GM06990 (cell line): ENCODE measurements at regions not wholly inside any gene's neighbourhood (a gene's known extent, or its start where the extent isn't known, plus 50 kb on each side); places are given as distances from the start of the nearest gene placed in this dataset.

Experiments
- DNase-seq: peaks from one replicate; pipeline ENCODE4 v3.0.0-alpha.2; 2011; ENCODE audit not compliant: insufficient read length; ENCODE audit errors: extremely low read depth
- H3K27me3 ChIP-seq: replicated peaks from 2 replicates; pipeline ENCODE4 v1.6.0; 2011; ENCODE audit warnings: low read length; ENCODE audit not compliant: control insufficient read depth, insufficient read depth
- H3K36me3 ChIP-seq: 2 replicates; pipeline ENCODE4 v1.5.1; 2011; ENCODE audit warnings: low read length; ENCODE audit not compliant: control insufficient read depth, insufficient read depth
- H3K4me3 ChIP-seq: replicated peaks from 2 replicates; pipeline ENCODE4 v1.5.1; 2011; ENCODE audit warnings: low read depth, mild to moderate bottlenecking, control low read depth, low read length
- CTCF ChIP-seq: IDR thresholded peaks from 2 replicates; pipeline ENCODE4 v1.5.1; 2011; ENCODE audit warnings: low read length, control low read depth, mild to moderate bottlenecking, inconsistent platforms; ENCODE audit not compliant: insufficient read depth, poor library complexity, severe bottlenecking

- Histone ChIP-seq H3K36me3 (no peaks in the 10 kb centered on the region), H3K27me3 (no peaks in the 10 kb centered on the region; the same call in 1 of the 2 replicates), H3K4me3 (no peak overlapping the region)
- no peak for TF ChIP-seq CTCF
- no peak for DNase-seq
Measured at GRCh38 chr1:181189245-181189644, 100.7 kb downstream of the IER5 start.

- Histone ChIP-seq H3K36me3 (no peaks in the 10 kb centered on the region), H3K4me3 (peak overlapping the region; percentile 10; the same call in 1 of the 2 replicates), H3K27me3 (no peaks in the 10 kb centered on the region)
- peak; percentile 85 for TF ChIP-seq CTCF
- peak; percentile 81 for DNase-seq
Measured at GRCh38 chr1:181189691-181190363, 101.3 kb downstream of the IER5 start.

- H3K36me3 ChIP-seq: no peaks in the 10 kb centered on the region
- H3K4me3 ChIP-seq: no peak overlapping the region
- no peak for DNase-seq
- no peak for TF ChIP-seq CTCF
- no peaks in the 10 kb centered on the region for H3K27me3 ChIP-seq
Measured at GRCh38 chr1:181190364-181191035, 102.0 kb downstream of the IER5 start.

GRCh38 chr1:181191494-181192040, 103.1 kb downstream of the IER5 start:
- Histone ChIP-seq H3K36me3 (no peaks in the 10 kb centered on the region), H3K27me3 (no peaks in the 10 kb centered on the region), H3K4me3 (no peak overlapping the region)
- TF ChIP-seq CTCF: no peak
- no peak for DNase-seq

GRCh38 chr1:181192316-181192715, 103.8 kb downstream of the IER5 start:
- H3K4me3 ChIP-seq: no peak overlapping the region
- no peaks in the 10 kb centered on the region for H3K27me3 ChIP-seq
- DNase-seq: no peak
- no peak for TF ChIP-seq CTCF
- no peaks in the 10 kb centered on the region for H3K36me3 ChIP-seq
